NT2/D1 (cell line): ENCODE measurements at regions not wholly inside any gene's neighbourhood (a gene's known extent, or its start where the extent isn't known, plus 50 kb on each side); places are given as distances from the start of the nearest gene placed in this dataset.

Source experiments
- SUZ12 ChIP-seq: IDR thresholded peaks from 2 replicates; pipeline ENCODE4 v1.6.1; 2011; ENCODE audit not compliant: insufficient read length, insufficient read depth; ENCODE audit errors: extremely low read depth
- YY1 ChIP-seq: IDR thresholded peaks from 2 replicates; pipeline ENCODE4 v1.6.1; 2011; ENCODE audit not compliant: insufficient read length, insufficient read depth
- ZNF274 ChIP-seq: IDR thresholded peaks from 2 replicates; pipeline ENCODE4 v1.6.1; 2011; ENCODE audit warnings: mild to moderate bottlenecking, low read depth, low read length

- TF ChIP-seq ZNF274 (no peak), YY1 (no peak), SUZ12 (no peak)
Observed at GRCh38 chr1:22268327-22268726, 125.4 kb upstream of the WNT4 start.
